ENCODE measurements at regions not wholly inside any gene's neighbourhood (a gene's known extent, or its start where the extent isn't known, plus 50 kb on each side); places are given as distances from the start of the nearest gene placed in this dataset.
"Not testable (repeated sequence)": the region's sequence is repeated elsewhere in the genome, so short reads cannot be mapped to it uniquely, and the experiment has no call there.

- not testable (repeated sequence) for TF ChIP-seq CTCF, EZH2, EZH2phosphoT487 (IDR thresholded peaks at IDR 0.05)
Observed at GRCh38 chr3:39713341-39713740, 96.1 kb upstream of the MYRIP start.

Data from neural progenitor cell (in vitro differentiated cells).